SH-SY5Y (cell line): ENCODE measurements at regions not wholly inside any gene's neighbourhood (a gene's known extent, or its start where the extent isn't known, plus 50 kb on each side); places are given as distances from the start of the nearest gene placed in this dataset.

Experiments used
- GATA2 ChIP-seq: IDR thresholded peaks from 2 replicates; pipeline ENCODE4 v1.6.1; 2011; ENCODE audit warnings: mild to moderate bottlenecking, low read depth, low read length
- GATA3 ChIP-seq: IDR thresholded peaks from 2 replicates; pipeline ENCODE4 v1.6.1; 2011; ENCODE audit warnings: low read depth, mild to moderate bottlenecking, low read length, moderate library complexity

GRCh38 chr10:55274367-55274766 lies 473.3 kb upstream of the PCDH15 start:
- TF ChIP-seq GATA3, result no peak
- no peak for TF ChIP-seq GATA2
